VCaP (cell line): ENCODE measurements at regions not wholly inside any gene's neighbourhood (a gene's known extent, or its start where the extent isn't known, plus 50 kb on each side); places are given as distances from the start of the nearest gene placed in this dataset.

ENCODE experiments used
- H3K27ac ChIP-seq: fragments of 450-650 bp; 2 replicates; pipeline ENCODE4 v1.5.1; 2017
- CTCF ChIP-seq: fragments of 450-650 bp; conservative IDR thresholded peaks from 2 replicates; pipeline ENCODE4 v1.5.1; 2017; ENCODE audit warnings: mild to moderate bottlenecking, moderate library complexity

- H3K27ac ChIP-seq = no peak overlapping the region
- no peak for TF ChIP-seq CTCF
Measured at GRCh38 chr2:8254791-8255447, 426.9 kb upstream of the ID2 start.

DNA sequence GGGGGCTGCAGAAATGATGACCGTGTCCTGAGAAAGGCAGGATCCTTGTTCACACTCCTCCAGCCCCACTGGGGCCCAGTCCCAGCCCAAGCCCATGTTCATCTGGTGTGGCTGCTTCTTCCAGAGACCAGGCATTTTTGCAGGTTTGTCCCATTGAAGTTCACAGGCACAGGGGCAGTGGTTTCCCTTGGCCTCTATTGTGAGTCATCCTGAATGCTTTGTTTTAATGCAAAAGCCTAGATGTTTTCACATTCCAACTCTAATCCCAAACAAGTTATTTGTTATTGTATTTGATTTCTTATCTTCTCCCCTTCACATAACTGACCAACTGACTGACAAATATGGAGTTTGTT lies 426.4 kb upstream of the ID2 start:
- no peak for TF ChIP-seq CTCF
- no peak overlapping the region for H3K27ac ChIP-seq

DNA sequence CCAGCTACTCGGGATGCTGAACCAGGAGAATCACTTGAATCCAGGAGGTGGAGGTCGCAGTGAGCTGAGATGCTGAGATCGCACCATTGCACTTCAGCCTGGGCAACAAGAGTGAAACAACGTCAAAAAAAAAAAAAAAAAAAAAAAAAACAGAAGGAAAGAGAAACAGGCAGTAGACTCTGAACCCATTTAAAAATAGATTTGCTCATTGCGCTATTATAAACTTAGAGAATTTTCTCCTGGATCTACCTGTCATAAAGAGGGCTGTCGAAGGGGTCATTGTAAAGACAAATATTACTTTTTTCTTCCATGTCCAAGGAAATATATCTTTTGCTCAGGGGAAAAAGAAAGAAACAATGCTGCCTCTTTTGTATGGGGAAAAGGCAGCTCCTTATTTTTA lies 425.0 kb upstream of the ID2 start:
- H3K27ac ChIP-seq = no peak overlapping the region
- no peak for TF ChIP-seq CTCF

- H3K27ac ChIP-seq = no peak overlapping the region
- TF ChIP-seq CTCF = no peak
Measured at GRCh38 chr2:8257502-8257901, 424.4 kb upstream of the ID2 start.

DNA sequence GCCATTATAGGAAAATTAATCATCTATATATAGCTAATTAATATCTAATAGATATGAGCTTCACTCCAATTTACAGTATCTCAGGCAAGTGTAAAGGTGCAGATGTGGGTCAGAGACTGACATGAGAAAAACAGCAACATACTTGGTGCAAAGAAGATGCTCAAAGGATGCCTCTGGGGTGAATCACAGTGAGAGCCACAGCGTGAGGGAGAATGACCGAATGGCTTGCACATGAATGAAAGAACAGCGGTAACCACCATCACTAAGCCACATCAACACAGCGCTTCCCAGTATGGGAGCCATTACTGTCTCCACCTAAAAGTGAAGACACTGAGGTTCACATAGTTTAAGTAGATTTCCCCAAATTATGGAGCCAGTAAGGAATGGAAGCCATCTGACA lies 423.4 kb upstream of the ID2 start:
- TF ChIP-seq CTCF = no peak

GRCh38 chr2:8259106-8259840 lies 422.6 kb upstream of the ID2 start:
- TF ChIP-seq CTCF = no peak
- no peak overlapping the region for H3K27ac ChIP-seq

More for the DNA sequence above, 423.4 kb upstream of the ID2 start:
- H3K27ac ChIP-seq = no peak overlapping the region

DNA sequence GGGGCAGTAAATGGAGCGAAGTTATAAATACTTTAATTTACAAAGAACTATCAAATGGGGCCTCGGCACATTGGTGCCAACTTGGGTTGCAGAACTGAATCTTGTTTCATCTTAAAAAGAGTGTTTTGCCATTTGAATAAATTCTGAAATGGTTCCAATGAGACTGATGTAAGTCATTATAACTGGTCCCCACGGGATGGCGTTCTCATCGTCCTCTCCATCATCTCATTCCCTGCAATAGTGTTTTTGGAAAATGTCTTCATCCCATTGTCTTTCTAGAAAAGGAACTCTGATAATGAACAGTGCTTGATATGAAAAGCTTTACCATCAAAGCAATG lies 422.0 kb upstream of the ID2 start:
- H3K27ac ChIP-seq = no peak overlapping the region
- TF ChIP-seq CTCF = no peak
